Caco-2 (cell line): ENCODE measurements at regions not wholly inside any gene's neighbourhood (a gene's known extent, or its start where the extent isn't known, plus 50 kb on each side); places are given as distances from the start of the nearest gene placed in this dataset.

ENCODE experiments used
- BruUV-seq: library from RNA; stranded (reverse); fragments of 400-500 nt; replicated peaks from 2 replicates; lab custom pipeline; 2021; lab: Mats Ljungman, UMichigan
- CTCF ChIA-PET: fragments of 300-600 bp; sonication (Branson Sonifier 250); formaldehyde crosslinking; loops from one replicate; lab custom pipeline; 2022; ENCODE audit warnings: antibody characterized with exemption; lab: Charles Lee
- POLR2A ChIA-PET: fragments of 300-600 bp; sonication (Branson Sonifier 250); formaldehyde crosslinking; loops from one replicate; lab custom pipeline; 2022; ENCODE audit warnings: antibody characterized with exemption; lab: Charles Lee
- DNase-seq, 2 experiments: peaks; one replicate each; pipeline versions ENCODE4 v3.0.0 to v3.0.0-alpha.2; 2020 to 2022
- H3K27me3 ChIP-seq: replicated peaks from 2 replicates; pipeline ENCODE4 v1.6.0; 2011; ENCODE audit warnings: low read length; ENCODE audit not compliant: control insufficient read depth, insufficient read depth
- H3K36me3 ChIP-seq: 2 replicates; pipeline ENCODE4 v1.5.1; 2011; ENCODE audit warnings: low read length; ENCODE audit not compliant: control insufficient read depth, insufficient read depth
- H3K4me1 ChIP-seq: fragments of 250-450 bp; sonication (Bioruptor Pico); 2 replicates; pipeline ENCODE4 v1.5.1; 2020; ENCODE audit warnings: mild to moderate bottlenecking
- H3K4me3 ChIP-seq: 2 replicates; pipeline ENCODE4 v1.5.1; 2011; ENCODE audit warnings: low read depth, mild to moderate bottlenecking, control low read depth, low read length
- H3K9me3 ChIP-seq: fragments of 250-450 bp; sonication (Bioruptor Pico); 2 replicates; pipeline ENCODE4 v1.5.1; 2020; ENCODE audit warnings: mild to moderate bottlenecking, moderate library complexity
- H3K27ac Mint-ChIP-seq: one replicate; pipeline ENCODE4 v1.8.0; 2022; ENCODE audit warnings: mixed read lengths; ENCODE audit not compliant: unreplicated experiment
- H3K27me3 Mint-ChIP-seq: one replicate; pipeline ENCODE4 v1.8.0; 2022; ENCODE audit warnings: mixed read lengths; ENCODE audit not compliant: insufficient read depth, unreplicated experiment
- H3K36me3 Mint-ChIP-seq: one replicate; pipeline ENCODE4 v1.8.0; 2022; ENCODE audit warnings: mild to moderate bottlenecking, mixed read lengths; ENCODE audit not compliant: insufficient read depth, unreplicated experiment
- H3K4me1 Mint-ChIP-seq: one replicate; pipeline ENCODE4 v1.8.0; 2022; ENCODE audit warnings: low read depth, mixed read lengths; ENCODE audit not compliant: unreplicated experiment
- H3K4me3 Mint-ChIP-seq: one replicate; pipeline ENCODE4 v1.8.0; 2022; ENCODE audit warnings: mild to moderate bottlenecking, moderate library complexity, mixed read lengths; ENCODE audit not compliant: unreplicated experiment
- H3K9me3 Mint-ChIP-seq: one replicate; pipeline ENCODE4 v1.8.0; 2022; ENCODE audit warnings: mixed read lengths; ENCODE audit not compliant: unreplicated experiment
- CTCF ChIP-seq, 2 experiments: fragments of 200-600 bp in 1 of 2; IDR thresholded peaks; 1 replicate in 1 of 2; 2 replicates in 1 of 2; pipeline versions ENCODE4 v1.5.1 to v1.8.0; 2011 to 2022; ENCODE audit warnings: antibody characterized with exemption in 1 of 2, control low read depth in 1 of 2, inconsistent platforms in 1 of 2, low read depth in 1 of 2, low read length in 1 of 2, mild to moderate bottlenecking in 1 of 2, moderate library complexity in 1 of 2; ENCODE audit not compliant: insufficient read depth in 1 of 2, severe bottlenecking in 1 of 2, unreplicated experiment in 1 of 2
- intact Hi-C: fragments of 100-400 bp; cut with micrococcal nuclease; formaldehyde crosslinking; loops from one replicate; pipeline ENCODE4 v1.10.0; 2022; ENCODE audit not compliant: unreplicated experiment

- Histone ChIP-seq H3K9me3 (0 out of 2 replicates have a peak, but pooled peaks cover 3% of the 10 kb centered on the region), H3K4me1 (no peaks in the 10 kb centered on the region), H3K27me3 (no peaks in the 10 kb centered on the region), H3K4me3 (no peak overlapping the region), H3K36me3 (no peaks in the 10 kb centered on the region)
- H3K4me3 Mint-ChIP-seq: no peak overlapping the region
- no peaks in the 10 kb centered on the region for H3K27me3 Mint-ChIP-seq
- POLR2A ChIA-PET: no interaction called here
- CTCF ChIA-PET: no interaction called here
- no peak overlapping the region for H3K27ac Mint-ChIP-seq
- intact Hi-C loops: no loop called here
- no peak for DNase-seq
- no peaks in the 10 kb centered on the region for H3K36me3 Mint-ChIP-seq
- no peaks in the 10 kb centered on the region for H3K9me3 Mint-ChIP-seq
- no TSS peak for BruUV-seq
- H3K4me1 Mint-ChIP-seq: no peaks in the 10 kb centered on the region
- TF ChIP-seq CTCF (IDR thresholded peaks at IDR 0.05; ENCODE audit: insufficient read depth in 1 of 2, low read depth in 1 of 2, low read length in 1 of 2, severe bottlenecking in 1 of 2, unreplicated experiment in 1 of 2): no peak
Observed at GRCh38 chr11:41848349-41848748, 388.9 kb upstream of the LRRC4C start.

DNA sequence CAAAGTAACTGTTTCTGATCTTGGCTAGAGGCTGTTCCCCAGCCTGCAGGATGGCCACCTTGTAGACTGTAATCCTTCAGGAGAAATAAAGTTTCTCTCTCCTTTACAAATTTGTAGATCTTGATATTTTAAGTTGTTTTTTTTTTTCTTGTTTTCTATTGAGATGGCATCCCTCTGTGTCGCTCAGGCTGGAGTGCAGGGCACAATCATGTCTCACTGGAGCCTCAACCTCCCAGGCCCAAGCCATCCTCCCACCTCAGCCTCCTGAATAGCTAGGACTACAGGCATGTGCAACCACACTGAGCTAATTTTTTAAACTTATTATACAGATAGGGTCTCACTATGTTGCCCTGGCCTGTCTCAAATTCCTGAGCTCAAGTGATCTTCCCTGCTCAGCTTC is 389.8 kb upstream of the LRRC4C start:
- BruUV-seq: no TSS peak
- no peaks in the 10 kb centered on the region for H3K36me3 Mint-ChIP-seq
- no peak overlapping the region for H3K27ac Mint-ChIP-seq
- no peaks in the 10 kb centered on the region for H3K27me3 Mint-ChIP-seq
- H3K9me3 Mint-ChIP-seq: no peaks in the 10 kb centered on the region
- intact Hi-C loops: no loop called here
- H3K4me3 ChIP-seq: no peak overlapping the region
- no peak overlapping the region for H3K4me3 Mint-ChIP-seq
- no peaks in the 10 kb centered on the region for H3K27me3 ChIP-seq
- CTCF ChIA-PET: no interaction called here
- DNase-seq: no peak
- H3K36me3 ChIP-seq: no peaks in the 10 kb centered on the region
- H3K4me1 Mint-ChIP-seq: no peaks in the 10 kb centered on the region
- no peaks in the 10 kb centered on the region for H3K4me1 ChIP-seq
- POLR2A ChIA-PET: no interaction called here
- 0 out of 2 replicates have a peak, but pooled peaks cover 3% of the 10 kb centered on the region for H3K9me3 ChIP-seq
- no peak for TF ChIP-seq CTCF (IDR thresholded peaks at IDR 0.05; ENCODE audit: insufficient read depth in 1 of 2, low read depth in 1 of 2, low read length in 1 of 2, severe bottlenecking in 1 of 2, unreplicated experiment in 1 of 2)

DNA sequence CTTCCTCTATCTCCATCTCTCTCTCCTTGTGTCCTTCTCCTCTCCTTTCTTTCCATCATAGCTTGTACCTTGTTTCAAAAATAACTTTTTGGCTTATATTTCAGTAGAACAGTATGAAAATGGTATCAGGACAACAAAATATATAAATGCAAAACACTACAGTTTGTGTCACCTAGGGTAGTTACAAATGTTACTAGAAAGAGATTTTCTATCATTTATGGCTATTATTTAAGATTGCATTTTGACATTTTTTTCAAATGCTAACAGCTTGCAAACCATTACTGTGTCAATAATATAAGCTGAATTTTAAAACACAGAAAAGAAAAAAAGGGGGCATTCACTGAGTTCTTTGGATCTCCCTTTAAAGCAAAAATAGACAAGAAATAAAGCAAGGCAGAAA is 392.3 kb upstream of the LRRC4C start:
- POLR2A ChIA-PET: no interaction called here

More for the DNA sequence above, 392.3 kb upstream of the LRRC4C start:
- no peak overlapping the region for H3K27ac Mint-ChIP-seq
- intact Hi-C loops: no loop called here
- no TSS peak for BruUV-seq
- H3K36me3 Mint-ChIP-seq: no peaks in the 10 kb centered on the region
- H3K9me3 Mint-ChIP-seq: no peaks in the 10 kb centered on the region
- H3K27me3 Mint-ChIP-seq: no peaks in the 10 kb centered on the region
- H3K4me3 Mint-ChIP-seq: no peak overlapping the region
- TF ChIP-seq CTCF (IDR thresholded peaks at IDR 0.05; ENCODE audit: insufficient read depth in 1 of 2, low read depth in 1 of 2, low read length in 1 of 2, severe bottlenecking in 1 of 2, unreplicated experiment in 1 of 2): no peak
- no peaks in the 10 kb centered on the region for H3K4me1 Mint-ChIP-seq
- DNase-seq: no peak
- Histone ChIP-seq H3K4me1 (no peaks in the 10 kb centered on the region), H3K9me3 (no peaks in the 10 kb centered on the region), H3K36me3 (no peaks in the 10 kb centered on the region), H3K27me3 (no peaks in the 10 kb centered on the region), H3K4me3 (no peak overlapping the region)
- CTCF ChIA-PET: no interaction called here
